Left lung (tissue), 4 donors: ENCODE measurements at regions not wholly inside any gene's neighbourhood (a gene's known extent, or its start where the extent isn't known, plus 50 kb on each side); places are given as distances from the start of the nearest gene placed in this dataset.

Experiments
- ATAC-seq: fragments of 200-7000 bp; cut with Tn5 transposase; one replicate; pipeline ENCODE4 v1.9.1; 2020; ENCODE audit warnings: moderate library complexity
- DNase-seq, 4 donors: peaks; one replicate each; pipeline ENCODE4 v3.0.0-alpha.2; 2013 to 2020
- H3K27ac ChIP-seq, 2 donors: fragments of 200-600 bp; sonication (generic) in 1 of 2; one replicate each; pipeline versions ENCODE4 v1.5.0 to v1.8.0; 2020 to 2021
- H3K27me3 ChIP-seq, 2 donors: fragments of 200-600 bp; sonication (generic) in 1 of 2; one replicate each; pipeline versions ENCODE4 v1.5.0 to v1.8.0; 2020 to 2021
- H3K36me3 ChIP-seq, 2 donors: fragments of 200-600 bp; sonication (generic) in 1 of 2; one replicate each; pipeline versions ENCODE4 v1.5.0 to v1.8.0; 2020 to 2021
- H3K4me1 ChIP-seq, 2 donors: fragments of 200-600 bp; one replicate each; pipeline ENCODE4 v1.8.0; 2021
- H3K4me3 ChIP-seq, 2 donors: fragments of 200-600 bp; sonication (generic) in 1 of 2; one replicate each; pipeline versions ENCODE4 v1.5.0 to v1.8.0; 2020 to 2021; ENCODE audit warnings: mild to moderate bottlenecking in 1 of 2
- H3K9me3 ChIP-seq, 2 donors: fragments of 200-600 bp; sonication (generic) in 1 of 2; one replicate each; pipeline versions ENCODE4 v1.5.0 to v1.8.0; 2020 to 2021
- CTCF ChIP-seq, 2 donors: fragments of 200-600 bp; sonication (generic) in 1 of 2; IDR thresholded peaks; one replicate each; pipeline versions ENCODE4 v1.5.0 to v1.8.0; 2021; ENCODE audit warnings: antibody characterized with exemption in 2 of 2
- intact Hi-C, 2 donors: fragments of 100-400 bp; cut with DNase I; formaldehyde crosslinking; loops; one replicate each; pipeline versions ENCODE4 v1.11.2 to v1.14.2; 2022
- donor health status: DM: no; HTN: yes; CAD: no.
- donor health status: DM: no; HTN: no; CAD: no.

GRCh38 chr4:30817447-30817846 lies 97.3 kb downstream of the PCDH7 start:
- H3K9me3 ChIP-seq: no peaks in the 10 kb centered on the region
- no peak overlapping the region for H3K27ac ChIP-seq
- no peak overlapping the region for H3K4me3 ChIP-seq
- no peaks in the 10 kb centered on the region for H3K36me3 ChIP-seq
- ATAC-seq (no peak), DNase-seq (no peak)
- H3K27me3 ChIP-seq: no peaks in the 10 kb centered on the region
- no peaks in the 10 kb centered on the region for H3K4me1 ChIP-seq
- TF ChIP-seq CTCF (IDR thresholded peaks at IDR 0.05): no peak
- intact Hi-C loops: no loop called here

- no peaks in the 10 kb centered on the region for H3K9me3 ChIP-seq
- ATAC-seq (no peak), DNase-seq (no peak)
- H3K27me3 ChIP-seq: no peaks in the 10 kb centered on the region
- H3K4me3 ChIP-seq: no peak overlapping the region
- TF ChIP-seq CTCF (IDR thresholded peaks at IDR 0.05): no peak
- H3K27ac ChIP-seq: no peak overlapping the region
- intact Hi-C loops: no loop called here
- no peaks in the 10 kb centered on the region for H3K4me1 ChIP-seq
- H3K36me3 ChIP-seq: no peaks in the 10 kb centered on the region
Observed at GRCh38 chr4:30818541-30818940, 98.4 kb downstream of the PCDH7 start.

- intact Hi-C loops: no loop called here
- no peaks in the 10 kb centered on the region for H3K27me3 ChIP-seq
- H3K27ac ChIP-seq: no peak overlapping the region
- ATAC-seq: no peak
- no peaks in the 10 kb centered on the region for H3K9me3 ChIP-seq
- H3K36me3 ChIP-seq: no peaks in the 10 kb centered on the region
- TF ChIP-seq CTCF (IDR thresholded peaks at IDR 0.05): no peak
- no peaks in the 10 kb centered on the region for H3K4me1 ChIP-seq
- no peak overlapping the region for H3K4me3 ChIP-seq
- no peak for DNase-seq
Observed at GRCh38 chr4:30821275-30821674, 101.1 kb downstream of the PCDH7 start.

- intact Hi-C loops: no loop called here
- H3K4me3 ChIP-seq: no peak overlapping the region
- ATAC-seq (no peak), DNase-seq (no peak)
- no peak overlapping the region for H3K27ac ChIP-seq
- H3K4me1 ChIP-seq: no peaks in the 10 kb centered on the region
- no peaks in the 10 kb centered on the region for H3K27me3 ChIP-seq
- no peaks in the 10 kb centered on the region for H3K36me3 ChIP-seq
- no peak for TF ChIP-seq CTCF (IDR thresholded peaks at IDR 0.05)
- H3K9me3 ChIP-seq: no peaks in the 10 kb centered on the region
Observed at GRCh38 chr4:30821859-30822612, 101.9 kb downstream of the PCDH7 start.

- Histone ChIP-seq H3K27ac (no peak overlapping the region), H3K27me3 (no peaks in the 10 kb centered on the region), H3K4me1 (no peaks in the 10 kb centered on the region), H3K4me3 (no peak overlapping the region), H3K9me3 (no peaks in the 10 kb centered on the region), H3K36me3 (no peaks in the 10 kb centered on the region)
- DNase-seq (no peak), ATAC-seq (no peak)
- TF ChIP-seq CTCF (IDR thresholded peaks at IDR 0.05): no peak
- intact Hi-C loops: no loop called here
Observed at GRCh38 chr4:30822911-30823551, 102.9 kb downstream of the PCDH7 start.
